ENCODE measurements at regions not wholly inside any gene's neighbourhood (a gene's known extent, or its start where the extent isn't known, plus 50 kb on each side); places are given as distances from the start of the nearest gene placed in this dataset.

DNA sequence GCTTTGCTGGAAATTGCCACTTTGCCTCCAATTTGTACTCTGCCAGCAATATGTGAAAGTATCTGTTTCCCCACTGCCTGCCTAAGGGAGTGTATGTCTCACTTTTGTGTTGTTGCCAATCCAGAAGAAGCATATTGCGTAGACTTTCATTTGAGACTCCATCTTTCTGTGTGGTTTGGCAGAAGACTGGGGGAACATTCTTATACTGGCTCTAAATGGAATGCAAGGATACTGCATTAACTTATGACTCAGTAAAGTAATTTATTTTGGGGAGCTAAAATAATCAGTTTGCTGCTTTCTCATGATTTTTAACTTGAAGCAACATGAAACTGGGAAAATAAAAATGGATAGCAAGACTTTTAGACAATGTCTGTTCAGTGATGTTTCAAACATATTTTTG, 107.7 kb upstream of the TMPRSS2 start:
- Histone ChIP-seq H3K27ac (ENCODE audit: low read depth, low read length) (no peak overlapping the region), H4K8ac (ENCODE audit: extremely low read depth, insufficient read depth, low read length) (no peak overlapping the region), H3K4ac (replicated peaks; ENCODE audit: insufficient read length, low read depth, low read length) (no peak overlapping the region), H4K91ac (replicated peaks; ENCODE audit: insufficient read length, low read length) (no peak overlapping the region), H2AK5ac (ENCODE audit: low read depth, low read length) (no peak overlapping the region), H2BK5ac (ENCODE audit: low read depth, low read length) (no peak overlapping the region), H3K56ac (replicated peaks; ENCODE audit: insufficient read length, low read depth, low read length) (no peak overlapping the region), H3K27me3 (replicated peaks in 1 of 4; ENCODE audit: control insufficient read depth in 3 of 4, extremely low read depth in 1 of 4, insufficient read depth in 3 of 4, low read length in 3 of 4) (peaks cover 0 to 2% (median under 1%) of the 10 kb centered on the region in 4 experiments; a peak in 1 of 7 replicates), H3K18ac (ENCODE audit: extremely low read depth, low read length) (no peak overlapping the region), H2BK120ac (replicated peaks; ENCODE audit: low read depth, low read length) (no peak overlapping the region), H4K20me1 (replicated peaks in 1 of 2; ENCODE audit: control insufficient read depth in 1 of 2, insufficient read depth in 2 of 2, low read length in 2 of 2) (no peaks in the 10 kb centered on the region), H3K23me2 (ENCODE audit: low read depth, low read length) (no peaks in the 10 kb centered on the region), H2BK12ac (ENCODE audit: low read depth, low read length) (no peak overlapping the region), H3K9ac (replicated peaks in 1 of 4; ENCODE audit: extremely low read depth in 1 of 4, low read depth in 3 of 4, low read length in 3 of 4) (no peak overlapping the region), H2BK15ac (ENCODE audit: low read length) (no peak overlapping the region), H3K9me3 (ENCODE audit: insufficient read depth in 2 of 2, low read depth in 1 of 2, low read length in 1 of 2) (no peaks in the 10 kb centered on the region), H3K79me1 (ENCODE audit: low read depth, low read length) (no peaks in the 10 kb centered on the region), H3K14ac (ENCODE audit: insufficient read length) (no peak overlapping the region), H3K4me3 (ENCODE audit: extremely low read depth in 1 of 4, insufficient read depth in 2 of 4, low read depth in 3 of 4, low read length in 4 of 4) (no peak overlapping the region), H3K36me3 (ENCODE audit: control insufficient read depth in 2 of 4, insufficient read depth in 4 of 4, low read length in 3 of 4) (no peaks in the 10 kb centered on the region), H2AFZ (ENCODE audit: low read length) (no peak overlapping the region), H3K4me2 (ENCODE audit: insufficient read depth in 1 of 2, low read depth in 2 of 2, low read length in 2 of 2) (no peak overlapping the region), H3K4me1 (replicated peaks in 1 of 4; ENCODE audit: control insufficient read depth in 3 of 4, insufficient read depth in 4 of 4, low read length in 3 of 4) (peaks cover 0 to 13% (median 10%) of the 10 kb centered on the region in 4 experiments; a peak in 5 of 7 replicates), H3K23ac (ENCODE audit: insufficient read length) (no peak overlapping the region), H2BK20ac (ENCODE audit: low read length) (no peak overlapping the region), H4K5ac (ENCODE audit: insufficient read length, low read depth, low read length) (no peak overlapping the region), H3K79me2 (ENCODE audit: control insufficient read depth in 1 of 2, insufficient read depth in 2 of 2, low read length in 2 of 2) (no peaks in the 10 kb centered on the region)
- POLR2A ChIA-PET (ENCODE audit: partially characterized antibody), result no interaction called here
- CTCF ChIA-PET (ENCODE audit: partially characterized antibody), result interaction anchor here (0.8 to 10.3 kb wide), 9 partner anchors 15 to 237 kb away, joined by 3 to 132 read pairs (median 6); no protein-coding TSS in a partner anchor
- DNase-seq (ENCODE audit: low read depth in 1 of 2, low spot score in 2 of 2) (no peak), FAIRE-seq (no peak)
- 85% methylated on average over 1 of the region's 1 CpG; no CpG with 5 or more reads in 1 of the 2 experiments for WGBS, 2 experiments (ENCODE audit: extremely low coverage in 1 of 2, insufficient coverage in 1 of 2, insufficient read length in 1 of 2, insufficient replicate concordance in 2 of 2, low coverage in 1 of 2, low lambda C conversion rate in 2 of 2, missing lambda C conversion rate in 1 of 2)
- TF ChIP-seq, protein P1, sequence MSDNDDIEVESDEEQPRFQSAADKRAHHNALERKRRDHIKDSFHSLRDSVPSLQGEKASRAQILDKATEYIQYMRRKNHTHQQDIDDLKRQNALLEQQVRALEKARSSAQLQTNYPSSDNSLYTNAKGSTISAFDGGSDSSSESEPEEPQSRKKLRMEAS (IDR thresholded peaks at IDR 0.05), result no peak
- TF ChIP-seq KDM5A (IDR thresholded peaks at IDR 0.05; ENCODE audit: low read length) (no peak), RXRA (IDR thresholded peaks at IDR 0.05; ENCODE audit: insufficient read depth, low read depth, low read length) (no peak), JUN (IDR thresholded peaks at IDR 0.05; ENCODE audit: low read depth, low read length) (no peak), MAFK (IDR thresholded peaks at IDR 0.05; ENCODE audit: low read depth, low read length) (no peak), TEAD4 (IDR thresholded peaks at IDR 0.05; ENCODE audit: low read depth, low read length) (no peak), CREB1 (IDR thresholded peaks at IDR 0.05) (no peak), TAF7 (optimal IDR thresholded peaks at IDR 0.05; ENCODE audit: borderline replicate concordance, low read depth, low read length) (no peak), SP2 (IDR thresholded peaks at IDR 0.05; ENCODE audit: low read length) (no peak), SIX5 (IDR thresholded peaks at IDR 0.05; ENCODE audit: low read depth, low read length) (no peak), GABPA (IDR thresholded peaks at IDR 0.05; ENCODE audit: borderline replicate concordance, insufficient read depth, low read length) (no peak), ZNF274 (IDR thresholded peaks at IDR 0.05; ENCODE audit: borderline replicate concordance, extremely low read depth, low read length) (no peak), RNF2 (IDR thresholded peaks at IDR 0.05; ENCODE audit: borderline replicate concordance, low read depth, low read length, missing control alignments, poor library complexity, severe bottlenecking) (no peak), CTBP2 (IDR thresholded peaks at IDR 0.05; ENCODE audit: borderline replicate concordance, insufficient read depth, insufficient read length, low read length) (no peak)

All from H1 (cell line).